ENCODE measurements at regions not wholly inside any gene's neighbourhood (a gene's known extent, or its start where the extent isn't known, plus 50 kb on each side); places are given as distances from the start of the nearest gene placed in this dataset.
"Not testable (repeated sequence)": the region's sequence is repeated elsewhere in the genome, so short reads cannot be mapped to it uniquely, and the experiment has no call there.

- no peak for DNase-seq (ENCODE audit: low read depth, low spot score)
Measured at GRCh38 chr2:116769514-116769913, 1045.0 kb upstream of the DDX18 start.

DNA sequence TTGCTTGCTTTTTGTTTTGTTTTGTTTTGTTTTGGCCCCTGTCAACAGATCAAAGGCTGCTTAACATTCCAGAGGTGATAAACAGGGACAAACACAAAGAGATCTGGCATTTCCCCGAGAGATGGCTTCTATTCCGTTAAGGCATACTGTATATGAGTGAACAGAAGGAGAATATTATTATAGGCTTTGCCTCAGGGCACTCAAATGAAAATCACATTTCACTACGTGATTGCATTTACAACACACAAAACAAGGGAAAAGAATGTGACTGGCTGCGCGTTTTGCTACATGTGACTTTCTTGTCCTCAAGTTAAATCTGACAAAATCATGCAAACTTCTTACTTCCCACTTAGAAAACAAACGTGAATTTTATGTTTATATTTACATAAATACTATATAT, 1037.9 kb upstream of the DDX18 start:
- no peak for DNase-seq (ENCODE audit: low read depth, low spot score)

DNA sequence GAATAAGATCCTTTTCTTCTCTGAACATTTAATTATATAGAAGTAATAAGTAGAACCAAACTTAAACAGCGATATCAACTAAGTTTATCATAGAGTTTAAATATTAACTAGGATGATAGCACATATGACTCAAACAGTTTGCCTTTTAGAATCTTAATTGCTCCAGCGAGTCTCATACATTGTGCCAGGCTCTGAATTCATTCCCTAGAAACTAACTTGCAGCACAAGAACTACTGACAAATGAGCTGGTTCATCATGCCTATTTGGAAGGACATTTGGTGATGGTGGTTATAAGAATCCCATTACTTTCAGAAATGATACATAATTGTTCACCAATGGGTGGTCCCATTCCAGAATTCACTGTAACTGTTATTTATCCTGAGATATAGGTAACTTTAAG, 1026.6 kb upstream of the DDX18 start:
- no peak for DNase-seq (ENCODE audit: low read depth, low spot score)

- DNase-seq (ENCODE audit: low read depth, low spot score), result no peak
Measured at GRCh38 chr2:116802671-116803070, 1011.8 kb upstream of the DDX18 start.

- DNase-seq (ENCODE audit: low read depth, low spot score), result no peak
Measured at GRCh38 chr2:116804901-116805300, 1009.6 kb upstream of the DDX18 start.

DNA sequence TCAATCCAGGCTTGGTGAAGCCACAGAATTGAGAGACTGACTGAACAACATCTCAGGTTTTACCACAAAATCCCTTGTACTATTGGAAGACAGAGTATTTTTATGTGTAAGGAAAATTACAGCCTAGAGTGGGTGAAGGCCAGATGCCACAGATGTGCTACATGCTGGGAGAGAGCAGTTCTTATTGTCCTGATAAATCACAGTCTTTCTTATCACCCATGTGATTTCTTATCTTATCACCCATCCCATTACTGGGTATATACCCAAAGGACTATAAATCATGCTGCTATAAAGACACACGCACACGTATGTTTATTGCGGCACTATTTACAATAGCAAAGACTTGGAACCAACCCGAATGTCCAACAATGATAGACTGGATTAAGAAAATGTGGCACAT, 1008.0 kb upstream of the DDX18 start:
- not testable (repeated sequence) for DNase-seq (ENCODE audit: low read depth, low spot score)

DNA sequence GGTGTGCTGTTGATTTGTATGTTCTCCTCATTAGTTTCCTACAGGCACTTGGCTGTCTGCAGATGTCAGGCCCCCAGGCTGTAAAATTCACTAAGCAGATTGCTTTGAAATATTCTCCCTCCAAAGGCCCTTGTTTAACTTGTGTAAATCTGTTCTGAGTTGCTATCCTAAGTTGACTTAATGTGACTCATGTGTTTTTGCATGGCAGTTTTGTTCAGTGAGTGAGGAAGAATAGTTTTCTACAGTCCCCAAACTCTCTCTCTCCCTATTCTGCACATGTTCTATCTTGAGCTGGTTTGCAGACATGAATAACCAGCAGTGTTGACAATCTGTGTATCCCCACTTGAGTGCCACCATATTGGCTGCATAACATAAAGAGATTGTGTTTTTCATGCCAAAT, 1005.4 kb upstream of the DDX18 start:
- no peak for DNase-seq (ENCODE audit: low read depth, low spot score)

DNA sequence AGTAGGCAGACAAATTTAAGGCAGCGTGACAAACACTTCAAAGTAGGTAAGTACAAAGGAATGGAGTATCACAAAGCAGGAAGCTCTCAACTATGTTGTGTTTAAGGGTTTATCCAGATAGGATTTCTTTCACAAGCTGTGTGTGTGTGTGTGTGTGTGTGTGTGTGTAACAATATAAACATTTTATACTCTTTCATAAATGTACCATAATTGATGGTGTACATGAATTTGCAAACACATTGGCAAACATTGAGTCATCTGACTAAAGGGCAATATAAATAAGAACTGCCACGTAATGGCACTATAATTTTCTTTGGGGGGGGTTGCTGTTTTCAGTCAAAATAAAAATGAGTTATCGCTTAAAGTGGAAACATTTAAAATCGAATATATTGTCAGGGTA, 1004.4 kb upstream of the DDX18 start:
- no peak for DNase-seq (ENCODE audit: low read depth, low spot score)

DNA sequence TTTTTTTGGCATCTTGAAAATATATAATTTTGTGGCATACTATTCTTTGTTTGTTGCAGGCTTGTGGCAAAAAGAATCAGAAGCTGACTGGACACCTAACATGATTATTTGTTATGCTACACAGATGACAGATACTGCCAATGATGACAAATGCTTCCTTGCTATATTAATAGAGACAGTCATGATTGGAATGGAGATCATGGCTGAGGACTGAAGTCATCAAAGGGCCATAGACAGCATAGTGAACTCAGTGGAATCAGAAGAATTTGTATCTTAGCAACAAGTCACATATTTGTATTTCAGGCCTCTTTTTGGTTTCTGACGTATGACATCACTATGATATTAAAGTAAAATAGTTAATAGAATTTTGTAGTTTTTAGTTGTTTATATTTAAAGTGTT, 1003.8 kb upstream of the DDX18 start:
- no peak for DNase-seq (ENCODE audit: low read depth, low spot score)

- no peak for DNase-seq (ENCODE audit: low read depth, low spot score)
Measured at GRCh38 chr2:116819355-116819754, 995.1 kb upstream of the DDX18 start.

- no peak for DNase-seq (ENCODE audit: low read depth, low spot score)
Measured at GRCh38 chr2:116820986-116821385, 993.5 kb upstream of the DDX18 start.

DNA sequence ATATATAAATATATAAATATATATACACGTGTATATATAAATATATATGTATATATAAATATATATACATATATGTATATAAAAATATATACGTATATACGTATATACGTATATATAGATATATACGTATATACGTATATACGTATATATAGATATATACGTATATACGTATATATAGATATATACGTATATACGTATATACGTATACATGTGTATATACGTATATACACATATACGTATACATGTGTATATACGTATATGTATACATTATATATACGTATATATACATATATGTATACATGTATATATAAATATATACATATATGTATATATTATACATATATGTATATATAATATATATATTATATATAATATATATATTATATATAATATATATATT, 984.9 kb upstream of the DDX18 start:
- DNase-seq (ENCODE audit: low read depth, low spot score), result not testable (repeated sequence)

GRCh38 chr2:116832148-116832547, 982.3 kb upstream of the DDX18 start:
- no peak for DNase-seq (ENCODE audit: low read depth, low spot score)

DNA sequence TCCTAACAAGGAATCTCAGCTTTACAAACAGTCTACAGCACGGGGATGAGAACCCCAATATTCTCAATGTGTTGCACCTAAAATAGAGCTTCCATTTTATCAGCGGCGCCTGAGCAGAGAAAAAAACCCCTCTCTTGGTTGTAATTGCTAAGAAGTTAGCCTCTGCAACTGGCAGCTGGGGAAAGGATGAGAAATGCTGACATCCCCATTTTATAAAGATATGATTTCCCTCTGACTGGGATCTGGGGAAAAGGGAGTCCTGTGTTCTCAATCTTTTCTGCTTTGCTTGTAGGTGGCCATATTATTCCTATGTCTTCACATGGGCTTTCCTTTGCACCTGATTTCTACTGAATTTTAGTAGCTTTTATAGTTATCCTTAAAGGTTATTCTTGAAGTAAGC, 981.4 kb upstream of the DDX18 start:
- no peak for DNase-seq (ENCODE audit: low read depth, low spot score)

DNA sequence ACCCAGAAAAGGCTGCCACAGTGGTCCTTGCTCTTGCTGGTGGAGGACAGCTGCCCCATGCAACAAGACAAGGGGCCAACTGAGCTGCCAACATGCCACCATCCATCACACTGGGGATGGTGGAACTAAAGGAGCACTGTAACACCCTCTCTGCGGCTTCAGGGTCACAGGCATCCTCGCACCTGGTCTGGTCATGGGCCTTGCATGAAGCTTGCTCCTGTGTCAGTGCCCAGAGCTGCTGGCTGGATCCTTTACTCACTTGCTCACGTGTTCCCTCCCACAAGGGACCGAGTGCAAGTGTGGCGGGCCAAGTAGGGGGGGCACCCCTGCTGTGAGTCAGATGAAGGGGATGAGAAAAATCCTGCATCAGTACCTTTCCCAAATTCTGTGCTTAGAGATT, 972.3 kb upstream of the DDX18 start:
- DNase-seq (ENCODE audit: low read depth, low spot score), result no peak

DNA sequence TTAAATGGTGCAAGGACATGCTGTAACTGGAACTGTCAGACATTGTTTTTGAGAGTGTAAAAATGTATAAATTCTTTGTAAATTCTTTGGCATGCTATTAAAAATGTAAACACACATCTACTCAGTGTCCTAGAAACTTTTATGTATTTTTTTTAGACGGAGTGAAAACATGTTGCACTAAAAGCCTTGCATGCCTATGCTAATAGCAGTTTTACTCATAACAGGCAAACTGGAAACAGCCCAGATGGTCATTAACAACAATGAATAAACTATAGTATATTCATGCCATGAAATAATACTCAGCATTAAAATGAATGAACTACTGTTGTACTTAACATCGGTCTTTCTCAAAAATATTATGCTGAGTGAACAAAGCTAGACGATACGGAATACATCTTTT, 954.8 kb upstream of the DDX18 start:
- no peak for DNase-seq (ENCODE audit: low read depth, low spot score)

DNA sequence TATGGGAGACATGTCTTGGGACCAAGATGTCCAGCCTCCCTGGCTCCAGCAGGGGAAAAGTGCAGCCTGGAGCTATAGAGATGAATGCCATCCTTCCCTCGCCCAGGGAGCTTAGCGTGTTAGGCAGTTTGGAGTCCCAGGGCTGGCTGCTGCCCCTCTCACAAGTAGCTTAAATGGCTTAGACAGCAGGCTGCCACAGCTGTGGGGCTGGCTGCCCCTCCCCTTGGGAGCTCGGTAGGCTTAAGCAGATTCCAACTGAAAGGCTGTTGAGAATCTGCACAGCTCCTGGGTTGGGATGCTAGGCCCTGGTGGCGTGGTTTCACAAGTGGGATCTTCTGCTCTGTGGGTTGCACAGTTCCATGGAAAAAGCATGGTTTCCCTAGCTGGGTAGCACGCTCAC, 940.5 kb upstream of the DDX18 start:
- no peak for DNase-seq (ENCODE audit: low read depth, low spot score)

DNA sequence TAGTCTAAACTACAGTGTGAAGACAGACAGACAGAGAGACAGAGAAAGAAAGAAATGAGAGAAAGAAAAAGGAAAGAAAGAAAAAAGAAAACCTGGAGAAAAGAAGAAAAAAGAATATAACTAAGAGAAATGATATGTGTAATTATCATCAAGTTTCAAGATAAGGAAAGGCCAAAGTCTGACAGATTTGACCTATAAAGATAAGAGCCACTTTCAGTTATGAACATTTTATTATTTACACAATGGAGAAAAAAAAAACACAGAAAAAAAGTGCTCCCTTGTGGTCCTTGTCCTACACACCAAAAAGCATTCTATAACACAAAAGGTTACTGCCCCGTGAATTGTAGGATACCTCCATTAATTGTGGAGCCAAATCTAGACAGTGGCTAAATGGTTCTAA, 937.2 kb upstream of the DDX18 start:
- no peak for DNase-seq (ENCODE audit: low read depth, low spot score)

GRCh38 chr2:116877944-116878343, 936.5 kb upstream of the DDX18 start:
- DNase-seq (ENCODE audit: low read depth, low spot score), result no peak

DNA sequence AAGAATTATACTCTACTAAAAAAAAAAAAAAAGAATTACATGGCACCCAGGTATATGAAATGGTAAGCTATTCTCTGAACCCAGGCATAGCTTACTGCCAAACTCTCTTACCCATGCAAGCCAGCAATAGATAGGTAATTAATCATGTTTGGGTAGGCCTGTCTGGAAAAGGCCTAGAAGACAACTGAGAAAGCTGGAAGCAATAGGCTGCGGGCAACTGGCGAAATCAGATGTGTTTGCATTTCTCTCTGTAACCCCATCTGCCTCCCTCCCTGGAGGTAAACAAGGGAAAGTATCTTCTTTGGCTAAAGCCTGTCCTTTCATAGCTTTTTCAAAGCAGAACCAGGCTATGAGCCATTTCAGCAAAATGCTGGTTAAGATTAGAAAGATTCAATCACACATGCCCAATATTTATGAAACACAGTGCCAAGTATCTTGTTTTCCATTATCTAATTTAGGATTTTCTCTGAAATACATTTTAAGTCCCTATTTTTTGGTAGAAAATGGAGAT, 934.8 kb upstream of the DDX18 start:
- DNase-seq (ENCODE audit: low read depth, low spot score), result no peak

- DNase-seq (ENCODE audit: low read depth, low spot score), result no peak
Measured at GRCh38 chr2:116891191-116891590, 923.3 kb upstream of the DDX18 start.

- no peak for DNase-seq (ENCODE audit: low read depth, low spot score)
Measured at GRCh38 chr2:116911540-116911939, 903.0 kb upstream of the DDX18 start.

- no peak for DNase-seq (ENCODE audit: low read depth, low spot score)
Measured at GRCh38 chr2:116915673-116916072, 898.8 kb upstream of the DDX18 start.

DNA sequence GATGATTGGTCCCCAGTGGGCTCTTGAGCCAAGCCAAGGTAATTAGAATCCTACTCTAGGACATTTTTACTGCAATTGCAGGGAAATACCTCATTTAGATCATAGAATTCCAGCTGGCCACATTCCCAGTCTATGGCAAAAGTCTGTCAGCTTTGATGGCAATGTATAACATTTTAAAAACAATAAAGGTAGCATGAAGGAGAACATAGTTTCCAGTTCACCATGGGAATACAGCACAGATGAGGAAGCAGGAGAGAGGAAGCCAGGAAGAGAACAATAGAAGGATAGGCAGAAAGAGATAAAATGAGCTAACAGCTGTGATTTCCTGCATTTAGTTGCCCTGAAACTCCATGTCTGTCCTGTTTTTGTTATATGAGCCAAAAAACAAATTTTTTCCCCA, 897.3 kb upstream of the DDX18 start:
- DNase-seq (ENCODE audit: low read depth, low spot score), result no peak

DNA sequence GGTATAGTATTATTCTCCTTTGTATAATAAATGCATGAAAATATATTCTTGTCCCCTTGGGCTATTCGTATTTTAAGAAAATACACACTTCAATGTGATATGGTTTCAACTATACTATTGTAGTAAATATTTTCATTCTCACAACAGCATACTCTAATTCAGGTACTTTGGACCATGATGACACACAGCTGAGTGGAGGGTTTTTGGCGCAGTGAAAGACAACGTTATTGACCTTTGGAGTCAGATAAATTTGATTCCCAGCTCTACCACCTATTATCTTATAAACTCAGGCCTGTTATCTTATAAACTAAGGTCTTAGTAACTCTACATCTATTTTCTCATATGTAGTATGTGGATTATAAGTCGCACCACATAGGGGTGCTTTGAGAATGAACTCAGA, 895.9 kb upstream of the DDX18 start:
- DNase-seq (ENCODE audit: low read depth, low spot score), result no peak
